NCI-H2227 (cell line): ENCODE measurements at regions not wholly inside any gene's neighbourhood (a gene's known extent, or its start where the extent isn't known, plus 50 kb on each side); places are given as distances from the start of the nearest gene placed in this dataset.
A peak's percentile ranks its signal among the peaks of the same experiment; 100 is the strongest.

ENCODE experiments used
- DNase-seq: peaks from one replicate; lab custom pipeline; 2025; ENCODE audit not compliant: unreplicated experiment; lab: John Stamatoyannopoulos, UW

DNA sequence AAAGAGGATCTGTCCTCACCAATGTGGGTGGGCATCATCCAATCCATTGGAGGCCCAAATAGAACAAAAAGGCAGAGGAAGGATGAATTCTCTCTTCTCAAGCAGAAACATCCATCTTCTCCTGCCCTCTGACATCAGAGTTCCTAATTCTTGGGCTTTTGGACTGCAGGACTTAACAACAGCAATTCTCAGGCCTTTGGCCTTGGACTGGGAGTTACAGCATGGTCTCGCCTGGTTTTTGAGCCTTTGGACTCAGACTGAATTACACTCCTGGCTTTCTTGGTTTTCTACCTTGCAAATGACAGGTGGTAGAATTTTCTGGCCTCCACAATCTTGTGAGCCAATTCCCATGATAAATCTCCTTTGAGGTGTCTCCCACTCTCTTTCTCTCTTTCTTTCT, 60.5 kb upstream of the CD180 start:
- DNase-seq: no peak

DNA sequence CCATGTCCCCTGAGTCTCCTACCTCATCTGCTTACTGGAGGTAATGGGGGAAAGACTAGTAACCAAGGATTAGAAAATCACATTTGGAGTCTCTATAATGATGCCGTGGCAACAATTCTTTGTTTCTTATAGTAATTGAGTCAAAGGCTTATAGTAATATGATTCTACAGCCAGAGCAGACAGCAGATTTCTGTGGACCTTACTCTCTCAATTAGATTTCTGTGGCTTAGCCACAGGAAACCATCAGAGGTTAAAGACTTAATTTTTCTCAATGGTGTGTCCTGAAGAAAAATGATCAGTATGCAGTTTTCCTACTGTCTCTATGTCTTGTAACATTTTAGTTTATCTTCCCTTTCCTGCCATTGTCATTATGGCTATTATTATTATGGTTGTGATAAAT, 59.3 kb upstream of the CD180 start:
- no peak for DNase-seq

DNA sequence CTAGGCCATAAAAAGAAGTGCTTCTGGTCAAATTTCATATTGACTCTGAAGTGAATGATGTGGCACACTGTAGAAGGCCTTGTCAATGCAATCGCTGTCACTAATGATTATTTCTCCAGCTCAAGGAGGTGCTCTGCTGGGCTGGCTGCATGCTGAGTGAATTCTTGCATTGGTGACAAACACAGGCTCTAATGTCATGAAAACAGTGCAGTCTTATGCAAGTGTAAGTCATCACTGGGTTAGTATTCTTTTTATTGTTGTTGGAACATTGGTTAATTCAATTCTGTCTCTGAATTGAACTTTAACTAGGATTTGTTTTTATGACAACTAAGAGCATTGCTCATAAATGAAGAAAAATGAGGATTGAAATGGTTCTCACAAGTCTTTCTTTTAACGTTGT, 57.3 kb upstream of the CD180 start:
- no peak for DNase-seq

DNA sequence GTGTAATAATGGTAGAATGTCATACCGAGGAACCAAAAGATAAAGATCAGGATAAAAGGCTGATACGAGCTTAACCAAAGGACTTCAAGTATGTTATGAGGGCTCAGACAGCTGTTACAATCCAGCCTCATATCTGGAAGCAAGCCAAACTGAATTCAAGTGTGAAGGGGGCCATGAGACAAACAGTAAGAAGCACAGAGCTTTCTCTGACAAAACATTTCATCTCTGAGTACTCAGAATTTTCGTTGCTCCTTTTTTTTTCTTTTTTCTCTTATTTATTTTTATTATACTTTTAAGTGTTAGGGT, 52.9 kb upstream of the CD180 start:
- peak; percentile 47 for DNase-seq

DNA sequence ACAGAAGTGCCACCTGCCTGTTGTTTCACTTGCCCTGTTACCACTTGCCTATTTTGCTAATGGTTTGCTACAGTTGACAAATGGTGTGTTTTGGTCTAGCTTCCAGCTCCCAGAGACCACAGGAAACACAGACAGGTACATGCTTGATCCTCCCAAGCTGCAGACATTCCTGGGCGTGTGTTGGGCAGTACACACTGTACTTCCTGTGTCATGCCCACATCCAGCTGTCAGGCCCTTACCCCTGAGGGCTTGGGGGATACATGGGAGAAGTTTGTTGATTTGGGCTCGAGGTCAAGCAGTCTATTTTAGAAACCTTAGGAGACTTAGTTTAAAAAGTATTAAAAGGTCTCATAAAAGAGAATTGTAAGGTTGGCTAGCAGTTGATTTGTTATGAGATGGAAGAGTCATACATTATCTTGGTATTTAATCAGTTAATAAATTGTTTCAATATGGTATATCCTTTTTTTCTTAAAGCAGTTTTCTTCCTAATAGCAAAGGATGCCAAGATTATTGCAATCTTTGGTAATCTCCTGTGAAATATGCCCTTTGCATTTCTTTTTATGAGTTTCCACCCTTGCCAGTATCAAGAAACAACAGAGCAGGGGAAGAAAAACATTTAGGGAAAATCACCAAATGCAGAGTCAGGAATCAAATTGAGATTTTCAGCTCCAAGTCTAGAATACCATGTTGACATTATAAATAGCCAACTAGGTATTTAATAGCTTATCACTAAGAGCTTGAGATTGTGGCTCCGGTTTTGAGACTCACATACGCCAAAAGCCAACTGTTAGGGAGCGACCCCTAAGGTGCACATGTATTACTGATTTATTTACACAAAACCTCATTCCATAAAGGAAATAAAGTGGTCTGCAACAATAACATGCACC, 52.3 kb upstream of the CD180 start:
- DNase-seq: peak; percentile 39

DNA sequence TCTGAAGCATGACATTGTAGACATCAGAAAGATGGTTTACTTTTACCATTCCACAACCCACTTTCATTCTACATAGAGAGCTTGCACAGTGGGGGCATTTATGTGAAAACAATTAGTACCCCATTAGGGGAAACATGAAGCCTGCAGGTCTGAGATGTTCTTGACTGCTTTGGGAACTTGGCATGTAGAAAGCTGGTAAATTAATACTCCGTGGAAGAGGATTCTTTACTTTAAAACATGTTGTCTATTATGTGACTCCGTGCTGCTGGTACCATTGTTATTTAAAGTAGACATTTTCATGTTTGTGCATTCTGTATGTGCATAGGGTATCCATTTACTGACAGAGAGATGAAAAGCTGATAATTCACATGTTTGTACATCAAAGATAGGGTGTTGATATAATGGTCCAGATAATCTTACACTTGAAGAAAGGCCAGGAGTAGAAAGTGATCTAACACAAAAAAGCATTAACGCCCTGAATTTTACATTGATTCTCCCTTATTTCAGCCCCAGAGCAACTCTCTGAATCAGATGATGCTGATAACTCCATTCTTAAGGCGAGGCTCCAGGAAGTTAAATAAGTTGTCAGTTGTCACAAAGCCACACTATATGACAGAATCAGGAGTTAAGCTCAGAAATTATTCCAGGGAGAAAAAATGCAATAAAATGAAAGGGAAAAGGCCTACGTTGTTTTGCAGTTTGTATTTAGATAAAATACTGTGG, 50.1 kb upstream of the CD180 start:
- DNase-seq: no peak
